ENCODE measurements at regions not wholly inside any gene's neighbourhood (a gene's known extent, or its start where the extent isn't known, plus 50 kb on each side); places are given as distances from the start of the nearest gene placed in this dataset.

DNA sequence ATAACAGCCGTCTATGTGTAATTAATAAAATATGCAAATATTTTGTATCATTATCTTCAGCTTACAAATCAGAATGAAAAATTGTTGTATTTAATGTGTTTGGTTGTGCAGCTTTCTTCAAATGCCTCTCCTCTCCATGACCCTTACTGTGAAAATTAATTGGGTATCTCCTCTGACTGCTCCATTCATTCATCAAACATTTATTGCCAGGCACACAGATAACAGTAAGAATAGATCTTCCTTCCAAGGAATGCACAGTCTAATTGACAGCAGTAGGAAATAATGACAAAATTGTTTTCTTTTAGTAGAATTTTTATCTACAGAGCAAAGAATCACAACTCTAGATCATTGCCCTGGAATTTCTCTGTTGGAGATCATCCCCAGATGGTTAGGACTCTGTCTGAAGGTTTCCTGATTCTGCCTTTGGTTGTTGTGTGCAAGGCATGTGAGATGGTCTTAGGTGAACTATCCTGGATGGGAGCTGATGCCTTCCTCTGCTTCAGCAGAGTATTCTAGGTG, 395.0 kb upstream of the FAT1 start:
- Histone ChIP-seq H3K4me1 (no peaks in the 10 kb centered on the region), H3K27me3 (no peaks in the 10 kb centered on the region), H3K4me3 (no peak overlapping the region), H3K27ac (no peak overlapping the region), H3K36me3 (replicated peaks in 1 of 2; ENCODE audit: insufficient read depth in 1 of 2, low read depth in 2 of 2) (no peaks in the 10 kb centered on the region), H3K9me3 (no peaks in the 10 kb centered on the region)
- intact Hi-C loops (cut with DNase I): no loop called here
- TF ChIP-seq, protein P1, sequence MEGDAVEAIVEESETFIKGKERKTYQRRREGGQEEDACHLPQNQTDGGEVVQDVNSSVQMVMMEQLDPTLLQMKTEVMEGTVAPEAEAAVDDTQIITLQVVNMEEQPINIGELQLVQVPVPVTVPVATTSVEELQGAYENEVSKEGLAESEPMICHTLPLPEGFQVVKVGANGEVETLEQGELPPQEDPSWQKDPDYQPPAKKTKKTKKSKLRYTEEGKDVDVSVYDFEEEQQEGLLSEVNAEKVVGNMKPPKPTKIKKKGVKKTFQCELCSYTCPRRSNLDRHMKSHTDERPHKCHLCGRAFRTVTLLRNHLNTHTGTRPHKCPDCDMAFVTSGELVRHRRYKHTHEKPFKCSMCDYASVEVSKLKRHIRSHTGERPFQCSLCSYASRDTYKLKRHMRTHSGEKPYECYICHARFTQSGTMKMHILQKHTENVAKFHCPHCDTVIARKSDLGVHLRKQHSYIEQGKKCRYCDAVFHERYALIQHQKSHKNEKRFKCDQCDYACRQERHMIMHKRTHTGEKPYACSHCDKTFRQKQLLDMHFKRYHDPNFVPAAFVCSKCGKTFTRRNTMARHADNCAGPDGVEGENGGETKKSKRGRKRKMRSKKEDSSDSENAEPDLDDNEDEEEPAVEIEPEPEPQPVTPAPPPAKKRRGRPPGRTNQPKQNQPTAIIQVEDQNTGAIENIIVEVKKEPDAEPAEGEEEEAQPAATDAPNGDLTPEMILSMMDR (IDR thresholded peaks at IDR 0.05): no peak
- no peak for TF ChIP-seq POLR2A (IDR thresholded peaks at IDR 0.05)
- DNase-seq (no peak), ATAC-seq (no peak)
- WGBS, 2 donors: 79 to 83% methylated on average over 1 of the region's 1 CpG

DNA sequence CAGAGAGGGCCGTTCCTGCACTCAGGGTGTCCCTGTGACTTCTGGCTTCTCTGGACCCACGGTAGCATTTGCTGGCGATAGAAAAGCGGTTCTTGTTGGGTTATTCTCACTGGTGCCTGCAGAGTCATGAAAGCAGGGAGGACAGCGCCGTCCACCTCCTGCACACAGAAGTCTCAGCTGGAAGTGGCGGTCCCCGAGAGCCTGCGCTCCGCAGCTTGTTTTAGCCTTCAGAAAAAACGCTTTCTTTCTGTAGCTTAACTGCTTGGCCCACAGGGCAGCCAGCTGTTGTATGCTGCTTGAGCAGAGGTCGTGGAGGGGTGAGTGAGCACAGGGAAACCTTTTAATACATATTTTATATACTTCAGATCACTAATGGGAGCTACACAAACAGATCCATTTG, 400.7 kb upstream of the FAT1 start:
- Histone ChIP-seq H3K4me1 (no peaks in the 10 kb centered on the region), H3K27ac (no peak overlapping the region), H3K4me3 (no peak overlapping the region), H3K36me3 (replicated peaks in 1 of 2; ENCODE audit: insufficient read depth in 1 of 2, low read depth in 2 of 2) (no peaks in the 10 kb centered on the region), H3K27me3 (no peaks in the 10 kb centered on the region), H3K9me3 (no peaks in the 10 kb centered on the region)
- ATAC-seq: no peak
- TF ChIP-seq, protein P1 (IDR thresholded peaks at IDR 0.05): no peak
- no peak for TF ChIP-seq POLR2A (IDR thresholded peaks at IDR 0.05)
- no peak for DNase-seq
- intact Hi-C loops (cut with DNase I): no loop called here
- 81 to 89% methylated on average over 12 of the region's 12 CpGs for WGBS, 2 donors

DNA sequence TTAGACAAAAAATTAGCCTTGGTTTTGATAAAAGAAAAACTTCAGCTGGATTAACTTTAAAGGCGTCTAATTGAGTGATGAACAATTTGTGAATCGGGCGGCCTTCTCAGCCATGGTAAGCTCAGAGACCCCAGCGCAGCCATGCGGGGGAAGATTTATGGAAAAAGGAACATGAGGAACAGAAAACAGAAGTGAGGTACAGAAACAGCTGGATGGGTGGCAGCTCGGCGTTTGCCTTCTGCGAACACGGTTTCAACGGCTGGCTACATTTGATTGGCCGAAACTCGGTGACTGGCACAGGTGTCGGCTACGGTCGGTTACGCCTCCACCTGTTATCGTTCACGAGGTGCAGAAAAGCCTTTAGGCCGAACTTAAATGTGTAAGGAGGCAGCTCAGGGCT, 401.4 kb upstream of the FAT1 start:
- no peak overlapping the region for H3K4me3 ChIP-seq
- TF ChIP-seq POLR2A (IDR thresholded peaks at IDR 0.05): no peak
- TF ChIP-seq, protein P1 (IDR thresholded peaks at IDR 0.05): no peak
- WGBS, 2 donors: 88 to 90% methylated on average over 19 of the region's 19 CpGs
- ATAC-seq (no peak), DNase-seq (no peak)
- no peaks in the 10 kb centered on the region for H3K9me3 ChIP-seq
- H3K27me3 ChIP-seq: no peaks in the 10 kb centered on the region
- no peaks in the 10 kb centered on the region for H3K36me3 ChIP-seq (replicated peaks in 1 of 2; ENCODE audit: insufficient read depth in 1 of 2, low read depth in 2 of 2)
- H3K4me1 ChIP-seq: no peaks in the 10 kb centered on the region
- H3K27ac ChIP-seq: no peak overlapping the region
- intact Hi-C loops (cut with DNase I): no loop called here

- intact Hi-C loops (cut with DNase I): no loop called here
- Histone ChIP-seq H3K27ac (no peak overlapping the region), H3K9me3 (no peaks in the 10 kb centered on the region), H3K4me1 (no peaks in the 10 kb centered on the region), H3K4me3 (no peak overlapping the region), H3K36me3 (replicated peaks in 1 of 2; ENCODE audit: insufficient read depth in 1 of 2, low read depth in 2 of 2) (no peaks in the 10 kb centered on the region), H3K27me3 (no peaks in the 10 kb centered on the region)
- ATAC-seq: no peak
- TF ChIP-seq POLR2A (IDR thresholded peaks at IDR 0.05): no peak
- TF ChIP-seq, protein P1 (IDR thresholded peaks at IDR 0.05): no peak
- WGBS, 2 donors: 76 to 87% methylated on average over 3 of the region's 3 CpGs
- no peak for DNase-seq
These were observed 403.8 kb upstream of the FAT1 start for GRCh38 chr4:187127456-187127855.

GRCh38 chr4:187128222-187128621, 404.6 kb upstream of the FAT1 start:
- intact Hi-C loops (cut with DNase I): no loop called here
- Histone ChIP-seq H3K27ac (no peak overlapping the region), H3K4me3 (no peak overlapping the region), H3K4me1 (no peaks in the 10 kb centered on the region), H3K36me3 (replicated peaks in 1 of 2; ENCODE audit: insufficient read depth in 1 of 2, low read depth in 2 of 2) (no peaks in the 10 kb centered on the region), H3K9me3 (no peaks in the 10 kb centered on the region), H3K27me3 (no peaks in the 10 kb centered on the region)
- DNase-seq (no peak), ATAC-seq (no peak)
- WGBS, 2 donors: 81 to 84% methylated on average over 11 of the region's 11 CpGs
- no peak for TF ChIP-seq POLR2A (IDR thresholded peaks at IDR 0.05)
- TF ChIP-seq, protein P1 (IDR thresholded peaks at IDR 0.05): no peak

Measured in body of pancreas (tissue), 4 donors.